HFFc6 (cell line): ENCODE measurements at regions not wholly inside any gene's neighbourhood (a gene's known extent, or its start where the extent isn't known, plus 50 kb on each side); places are given as distances from the start of the nearest gene placed in this dataset.

ENCODE experiments used
- DNase-seq: peaks from one replicate; pipeline ENCODE4 v3.0.0-alpha.2; 2018
- H3K27ac Mint-ChIP-seq: 2 replicates; pipeline ENCODE4 v1.8.0; 2020; ENCODE audit warnings: mild to moderate bottlenecking, mixed read lengths
- H3K27me3 Mint-ChIP-seq: 2 replicates; pipeline ENCODE4 v1.8.0; 2021; ENCODE audit warnings: mild to moderate bottlenecking, moderate library complexity, mixed read lengths; ENCODE audit not compliant: insufficient read depth
- H3K36me3 Mint-ChIP-seq: 2 replicates; pipeline ENCODE4 v1.8.0; 2021; ENCODE audit warnings: low read depth, mixed read lengths
- H3K4me1 Mint-ChIP-seq: 2 replicates; pipeline ENCODE4 v1.8.0; 2020; ENCODE audit warnings: low read depth, mixed read lengths
- H3K4me3 Mint-ChIP-seq: 2 replicates; pipeline ENCODE4 v1.8.0; 2020; ENCODE audit warnings: mild to moderate bottlenecking, moderate library complexity, mixed read lengths
- H3K9me3 Mint-ChIP-seq: 2 replicates; pipeline ENCODE4 v1.8.0; 2020; ENCODE audit warnings: mild to moderate bottlenecking, mixed read lengths
- TF ChIP-seq, protein P1 (sequence below): fragments of 200-600 bp; sonication (generic); IDR thresholded peaks from 2 replicates; pipeline ENCODE4 v1.5.0; 2021; ENCODE audit warnings: antibody characterized with exemption, mild to moderate bottlenecking

DNA sequence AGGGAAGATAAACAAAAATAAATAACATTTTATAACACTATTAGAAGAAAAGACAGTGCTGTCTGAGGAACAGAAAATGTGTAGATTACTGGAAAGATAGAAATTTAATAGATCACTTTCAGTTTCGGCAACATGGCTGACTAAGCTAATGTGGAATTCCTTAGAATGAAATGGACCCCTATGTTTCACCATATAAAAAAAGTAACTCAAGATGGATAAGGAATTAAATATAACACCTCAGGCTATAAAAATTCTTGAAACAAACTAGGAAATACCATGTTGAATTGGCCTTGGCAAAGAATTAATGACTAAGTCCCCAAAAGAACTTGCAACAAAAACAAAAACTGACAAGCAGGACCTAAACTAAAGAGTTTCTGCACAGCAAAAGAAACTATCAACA, 558.3 kb downstream of the CHSY3 start:
- no peaks in the 10 kb centered on the region for H3K27me3 Mint-ChIP-seq
- TF ChIP-seq, protein P1, sequence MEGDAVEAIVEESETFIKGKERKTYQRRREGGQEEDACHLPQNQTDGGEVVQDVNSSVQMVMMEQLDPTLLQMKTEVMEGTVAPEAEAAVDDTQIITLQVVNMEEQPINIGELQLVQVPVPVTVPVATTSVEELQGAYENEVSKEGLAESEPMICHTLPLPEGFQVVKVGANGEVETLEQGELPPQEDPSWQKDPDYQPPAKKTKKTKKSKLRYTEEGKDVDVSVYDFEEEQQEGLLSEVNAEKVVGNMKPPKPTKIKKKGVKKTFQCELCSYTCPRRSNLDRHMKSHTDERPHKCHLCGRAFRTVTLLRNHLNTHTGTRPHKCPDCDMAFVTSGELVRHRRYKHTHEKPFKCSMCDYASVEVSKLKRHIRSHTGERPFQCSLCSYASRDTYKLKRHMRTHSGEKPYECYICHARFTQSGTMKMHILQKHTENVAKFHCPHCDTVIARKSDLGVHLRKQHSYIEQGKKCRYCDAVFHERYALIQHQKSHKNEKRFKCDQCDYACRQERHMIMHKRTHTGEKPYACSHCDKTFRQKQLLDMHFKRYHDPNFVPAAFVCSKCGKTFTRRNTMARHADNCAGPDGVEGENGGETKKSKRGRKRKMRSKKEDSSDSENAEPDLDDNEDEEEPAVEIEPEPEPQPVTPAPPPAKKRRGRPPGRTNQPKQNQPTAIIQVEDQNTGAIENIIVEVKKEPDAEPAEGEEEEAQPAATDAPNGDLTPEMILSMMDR: no peak
- H3K36me3 Mint-ChIP-seq: peaks cover 5% of the 10 kb centered on the region; the same call in 1 of the 2 replicates
- H3K4me3 Mint-ChIP-seq: no peak overlapping the region
- peaks cover 37% of the 10 kb centered on the region for H3K9me3 Mint-ChIP-seq
- no peak overlapping the region for H3K27ac Mint-ChIP-seq
- no peaks in the 10 kb centered on the region for H3K4me1 Mint-ChIP-seq
- no peak for DNase-seq

DNA sequence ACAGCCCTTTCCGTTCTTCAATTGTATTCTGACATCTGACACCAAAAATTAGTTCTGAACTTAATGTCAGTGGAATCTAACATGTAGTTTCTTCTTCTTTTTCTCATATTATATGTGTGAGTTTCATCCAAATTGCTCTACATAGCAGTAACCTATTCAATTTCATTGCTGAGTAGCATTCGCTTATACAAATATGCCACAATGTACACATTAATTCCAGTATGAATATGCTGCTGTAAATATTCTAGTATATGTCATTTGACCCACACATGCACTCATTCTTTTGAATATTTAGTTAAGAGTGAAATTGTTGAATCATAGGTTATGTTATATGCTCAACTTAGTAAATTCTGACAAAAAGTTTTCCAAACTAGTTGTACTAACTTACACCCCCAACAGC, 550.9 kb downstream of the CHSY3 start:
- Mint-ChIP-seq H3K4me1 (no peaks in the 10 kb centered on the region), H3K36me3 (peaks cover 5% of the 10 kb centered on the region; the same call in 1 of the 2 replicates), H3K4me3 (no peak overlapping the region), H3K27ac (no peak overlapping the region), H3K9me3 (peaks cover 41% of the 10 kb centered on the region), H3K27me3 (no peaks in the 10 kb centered on the region)
- no peak for DNase-seq
- TF ChIP-seq, protein P1: no peak

DNA sequence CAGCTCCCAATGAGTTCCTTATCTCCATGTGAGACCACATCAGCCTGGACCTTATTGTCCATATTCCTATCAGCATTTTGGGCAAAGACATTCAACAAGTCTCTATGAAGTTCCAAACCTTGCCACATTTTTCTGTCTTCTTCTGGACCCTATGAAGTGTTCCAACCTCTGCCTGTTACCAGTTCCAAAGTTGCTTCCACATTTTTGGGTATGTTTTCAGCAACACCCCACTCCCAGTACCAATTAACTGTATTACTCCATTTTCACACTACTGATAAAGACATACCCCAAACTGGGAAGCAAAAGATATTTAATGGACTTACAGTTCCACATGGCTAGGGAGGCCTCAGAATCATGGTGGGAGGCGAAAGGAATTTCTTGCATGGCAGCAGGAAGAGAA, 548.5 kb downstream of the CHSY3 start:
- H3K4me3 Mint-ChIP-seq: no peak overlapping the region
- no peak for DNase-seq
- peaks cover 5% of the 10 kb centered on the region; the same call in 1 of the 2 replicates for H3K36me3 Mint-ChIP-seq
- H3K27me3 Mint-ChIP-seq: no peaks in the 10 kb centered on the region
- H3K27ac Mint-ChIP-seq: no peak overlapping the region
- TF ChIP-seq, protein P1: no peak
- peaks cover 44% of the 10 kb centered on the region for H3K9me3 Mint-ChIP-seq
- no peaks in the 10 kb centered on the region for H3K4me1 Mint-ChIP-seq

DNA sequence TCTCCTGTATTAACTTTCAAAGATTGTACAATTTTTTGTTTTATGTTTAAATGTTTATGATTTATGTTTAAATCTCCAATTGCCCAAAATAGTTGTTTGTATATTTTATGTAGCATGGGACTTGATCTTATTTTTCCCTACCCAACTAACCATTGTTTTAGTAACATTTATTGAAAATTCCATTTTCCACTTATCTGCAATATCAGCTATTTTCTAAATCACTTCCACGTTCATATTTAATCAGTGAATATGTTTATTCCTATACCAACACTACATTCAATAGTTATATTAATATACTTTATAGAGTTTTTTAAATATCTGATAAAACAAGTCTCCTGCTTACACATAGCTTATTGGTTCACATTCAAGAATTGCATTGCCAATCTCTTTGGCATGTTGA, 532.2 kb downstream of the CHSY3 start:
- Mint-ChIP-seq H3K27ac (no peak overlapping the region), H3K27me3 (no peaks in the 10 kb centered on the region; the same call in 1 of the 2 replicates), H3K36me3 (no peaks in the 10 kb centered on the region), H3K4me1 (no peaks in the 10 kb centered on the region), H3K4me3 (no peak overlapping the region), H3K9me3 (peaks cover 46% of the 10 kb centered on the region)
- TF ChIP-seq, protein P1: no peak
- DNase-seq: no peak

DNA sequence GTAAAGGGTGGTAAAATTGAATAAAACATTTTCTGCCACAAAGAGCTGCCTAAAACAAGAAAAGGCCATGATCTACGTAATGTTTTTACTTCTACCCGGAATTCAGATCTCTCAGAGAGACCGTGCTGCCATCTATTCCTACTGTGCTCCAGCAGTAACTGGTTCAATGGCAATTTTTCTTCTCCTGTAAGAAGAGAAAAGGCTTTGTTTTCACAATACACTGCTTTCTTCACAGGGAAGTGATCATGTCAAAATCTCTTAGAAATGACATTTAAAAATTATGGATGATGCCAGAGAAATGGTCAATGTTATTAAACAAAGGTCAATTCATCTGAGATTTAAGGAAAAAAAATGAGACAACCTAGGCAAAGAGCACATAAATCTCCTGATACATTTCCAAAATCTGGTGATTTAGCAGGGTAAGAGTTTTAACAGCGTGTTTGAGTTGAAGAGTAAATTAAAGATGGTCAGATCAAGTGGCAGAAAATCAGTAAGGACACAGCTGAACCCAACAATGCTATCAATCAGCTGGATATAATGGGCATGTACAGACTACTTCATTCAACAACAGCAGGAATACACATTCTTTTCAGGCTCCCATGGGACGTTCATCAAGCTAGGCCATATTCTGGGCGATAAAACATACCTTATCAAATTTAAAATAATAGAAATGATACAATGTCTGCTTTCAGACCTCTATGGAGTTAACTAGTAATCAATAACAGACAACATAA, 523.1 kb downstream of the CHSY3 start:
- H3K9me3 Mint-ChIP-seq: peaks cover 58% of the 10 kb centered on the region
- no peaks in the 10 kb centered on the region for H3K4me1 Mint-ChIP-seq
- TF ChIP-seq, protein P1: no peak
- no peak overlapping the region for H3K27ac Mint-ChIP-seq
- H3K27me3 Mint-ChIP-seq: peaks cover 3% of the 10 kb centered on the region; the same call in 1 of the 2 replicates
- H3K4me3 Mint-ChIP-seq: no peak overlapping the region
- no peaks in the 10 kb centered on the region for H3K36me3 Mint-ChIP-seq
- no peak for DNase-seq
